NT2/D1 (cell line): ENCODE measurements at regions not wholly inside any gene's neighbourhood (a gene's known extent, or its start where the extent isn't known, plus 50 kb on each side); places are given as distances from the start of the nearest gene placed in this dataset.

Experiments used
- DNase-seq: peaks from one replicate; pipeline ENCODE4 v3.0.0-alpha.2; 2011; ENCODE audit warnings: low read depth, low spot score
- H3K27me3 ChIP-seq: 2 replicates; pipeline ENCODE4 v1.6.0; 2011; ENCODE audit warnings: mild to moderate bottlenecking; ENCODE audit not compliant: insufficient read length, insufficient read depth
- H3K36me3 ChIP-seq: 2 replicates; pipeline ENCODE4 v1.6.1; 2011; ENCODE audit warnings: mild to moderate bottlenecking, low read length, mixed read lengths; ENCODE audit not compliant: insufficient read depth, insufficient read length
- H3K4me1 ChIP-seq: 2 replicates; pipeline ENCODE4 v1.5.1; 2011; ENCODE audit not compliant: insufficient read depth, insufficient read length
- H3K4me3 ChIP-seq: 2 replicates; pipeline ENCODE4 v1.5.1; 2011; ENCODE audit warnings: low read depth; ENCODE audit not compliant: insufficient read length
- H3K9ac ChIP-seq: 2 replicates; pipeline ENCODE4 v1.6.0; 2011; ENCODE audit warnings: low read depth; ENCODE audit not compliant: insufficient read length
- H3K9me3 ChIP-seq: 2 replicates; pipeline ENCODE4 v1.5.1; 2011; ENCODE audit warnings: mild to moderate bottlenecking, low read length; ENCODE audit not compliant: insufficient read depth
- SUZ12 ChIP-seq: IDR thresholded peaks from 2 replicates; pipeline ENCODE4 v1.6.1; 2011; ENCODE audit not compliant: insufficient read length, insufficient read depth; ENCODE audit errors: extremely low read depth
- YY1 ChIP-seq: IDR thresholded peaks from 2 replicates; pipeline ENCODE4 v1.6.1; 2011; ENCODE audit not compliant: insufficient read length, insufficient read depth
- ZNF274 ChIP-seq: IDR thresholded peaks from 2 replicates; pipeline ENCODE4 v1.6.1; 2011; ENCODE audit warnings: mild to moderate bottlenecking, low read depth, low read length

DNA sequence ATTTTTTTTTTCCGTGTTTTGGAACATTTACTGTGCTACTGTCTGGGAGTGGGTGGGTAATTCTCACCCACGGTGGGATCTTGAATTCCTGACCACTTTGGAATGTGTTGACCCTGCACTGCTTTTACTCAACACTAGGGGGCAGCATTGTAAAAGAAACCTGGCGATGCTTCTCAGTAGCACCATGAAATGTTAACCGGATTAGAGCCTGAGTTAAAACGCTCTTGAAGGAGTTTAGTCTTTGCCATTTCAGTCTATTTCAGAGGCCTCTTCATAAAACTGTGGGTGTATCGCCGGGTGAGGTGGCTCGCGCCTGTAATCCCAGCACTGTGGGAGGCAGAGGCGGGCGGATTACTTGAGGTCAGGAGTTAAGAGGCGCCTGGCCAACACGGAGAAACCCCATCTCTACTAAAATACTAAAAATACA lies 79.0 kb upstream of the PRNP start:
- Histone ChIP-seq H3K9ac (no peak overlapping the region), H3K4me1 (no peaks in the 10 kb centered on the region), H3K9me3 (no peaks in the 10 kb centered on the region), H3K27me3 (no peaks in the 10 kb centered on the region), H3K4me3 (no peak overlapping the region), H3K36me3 (no peaks in the 10 kb centered on the region)
- no peak for TF ChIP-seq YY1
- TF ChIP-seq ZNF274, result no peak
- TF ChIP-seq SUZ12, result no peak
- peak; percentile 52 for DNase-seq

GRCh38 chr20:4606051-4606450 lies 80.2 kb upstream of the PRNP start:
- Histone ChIP-seq H3K9ac (no peak overlapping the region), H3K4me1 (no peaks in the 10 kb centered on the region), H3K36me3 (no peaks in the 10 kb centered on the region), H3K4me3 (no peak overlapping the region), H3K27me3 (no peaks in the 10 kb centered on the region), H3K9me3 (no peaks in the 10 kb centered on the region)
- TF ChIP-seq ZNF274, result no peak
- no peak for TF ChIP-seq SUZ12
- no peak for TF ChIP-seq YY1
- DNase-seq, result no peak

GRCh38 chr20:4605166-4605565 lies 81.1 kb upstream of the PRNP start:
- Histone ChIP-seq H3K4me1 (no peaks in the 10 kb centered on the region), H3K36me3 (no peaks in the 10 kb centered on the region), H3K9ac (no peak overlapping the region), H3K4me3 (no peak overlapping the region), H3K9me3 (no peaks in the 10 kb centered on the region), H3K27me3 (no peaks in the 10 kb centered on the region)
- no peak for TF ChIP-seq ZNF274
- no peak for TF ChIP-seq YY1
- TF ChIP-seq SUZ12, result no peak
- no peak for DNase-seq

- no peak for TF ChIP-seq YY1
- no peak for TF ChIP-seq SUZ12
- TF ChIP-seq ZNF274, result no peak
- H3K27me3 ChIP-seq, result no peaks in the 10 kb centered on the region
Observed at GRCh38 chr20:4604580-4604979, 81.7 kb upstream of the PRNP start.

GRCh38 chr20:4603724-4604123 lies 82.5 kb upstream of the PRNP start:
- no peaks in the 10 kb centered on the region for H3K27me3 ChIP-seq
- no peak for DNase-seq
- H3K4me3 ChIP-seq, result no peak overlapping the region
- H3K9me3 ChIP-seq, result no peaks in the 10 kb centered on the region
- no peak overlapping the region for H3K9ac ChIP-seq
- no peaks in the 10 kb centered on the region for H3K36me3 ChIP-seq
- no peak for TF ChIP-seq ZNF274
- no peak for TF ChIP-seq SUZ12
- TF ChIP-seq YY1, result no peak
- H3K4me1 ChIP-seq, result no peaks in the 10 kb centered on the region

More at GRCh38 chr20:4604580-4604979, 81.7 kb upstream of the PRNP start:
- no peak for DNase-seq
- Histone ChIP-seq H3K9me3 (no peaks in the 10 kb centered on the region), H3K4me3 (no peak overlapping the region), H3K9ac (no peak overlapping the region), H3K4me1 (no peaks in the 10 kb centered on the region), H3K36me3 (no peaks in the 10 kb centered on the region)

DNA sequence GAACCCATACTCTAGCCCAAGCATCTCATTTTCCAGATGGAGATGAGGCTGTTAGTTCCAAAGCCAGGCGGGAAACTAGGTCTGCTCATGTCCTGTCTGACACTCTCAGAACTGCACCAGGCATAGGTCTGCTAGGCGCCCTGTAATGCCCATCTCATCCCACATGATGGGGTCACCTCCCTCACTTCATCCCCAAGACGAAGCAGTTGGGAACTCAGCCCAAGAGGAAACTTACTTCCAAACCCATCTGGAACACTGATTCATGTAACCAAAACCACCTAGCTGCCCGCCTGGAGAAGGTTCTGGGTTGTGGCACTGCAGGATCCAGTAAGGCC lies 84.0 kb upstream of the PRNP start:
- Histone ChIP-seq H3K4me1 (no peaks in the 10 kb centered on the region), H3K36me3 (no peaks in the 10 kb centered on the region), H3K9ac (no peak overlapping the region), H3K9me3 (no peaks in the 10 kb centered on the region), H3K27me3 (no peaks in the 10 kb centered on the region), H3K4me3 (no peak overlapping the region)
- TF ChIP-seq SUZ12 (no peak), YY1 (no peak), ZNF274 (no peak)
- DNase-seq, result no peak

GRCh38 chr20:4601630-4602296 lies 84.5 kb upstream of the PRNP start:
- no peak for DNase-seq
- Histone ChIP-seq H3K4me3 (no peak overlapping the region), H3K4me1 (no peaks in the 10 kb centered on the region), H3K9me3 (no peaks in the 10 kb centered on the region), H3K27me3 (no peaks in the 10 kb centered on the region), H3K9ac (no peak overlapping the region), H3K36me3 (no peaks in the 10 kb centered on the region)
- no peak for TF ChIP-seq ZNF274
- TF ChIP-seq YY1, result no peak
- no peak for TF ChIP-seq SUZ12
